ENCODE measurements at regions not wholly inside any gene's neighbourhood (a gene's known extent, or its start where the extent isn't known, plus 50 kb on each side); places are given as distances from the start of the nearest gene placed in this dataset.
"Not testable (repeated sequence)": the region's sequence is repeated elsewhere in the genome, so short reads cannot be mapped to it uniquely, and the experiment has no call there.

DNA sequence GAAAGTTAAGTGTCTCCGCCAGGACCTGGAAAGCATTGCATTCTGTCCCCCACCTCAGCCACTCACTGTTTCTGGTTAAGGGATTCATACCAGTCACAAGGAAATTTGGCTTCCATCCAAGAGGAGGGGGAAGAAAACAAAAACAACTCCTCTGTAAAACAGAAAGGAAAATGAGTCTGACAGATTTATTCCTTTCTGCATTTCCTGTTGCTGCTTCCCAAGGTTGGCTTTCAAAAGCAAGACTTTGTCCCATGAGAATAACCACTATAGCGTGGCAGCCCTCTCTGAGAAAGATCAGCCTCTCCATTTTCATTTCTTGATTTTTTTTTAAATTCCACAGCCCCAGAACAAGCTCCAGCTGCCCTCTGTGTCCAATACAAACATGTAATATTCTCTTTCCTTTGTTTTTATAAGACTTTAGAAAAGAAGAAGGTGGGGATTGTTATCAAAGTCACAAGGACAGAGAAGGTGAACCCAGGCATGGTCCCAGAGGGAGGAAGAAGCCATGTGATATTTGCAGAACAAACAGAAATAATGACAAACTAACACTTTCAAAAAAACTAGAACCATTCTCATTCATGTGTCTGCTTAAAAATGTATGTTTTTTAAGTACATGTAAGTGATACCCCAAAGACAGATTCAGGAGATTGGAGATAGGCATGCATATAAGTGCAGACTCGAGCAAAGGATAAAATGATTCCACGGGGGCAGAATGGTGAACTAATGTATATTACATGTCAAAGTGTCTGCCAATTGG, 90.7 kb upstream of the DCLK2 start:
- no peak for DNase-seq

DNA sequence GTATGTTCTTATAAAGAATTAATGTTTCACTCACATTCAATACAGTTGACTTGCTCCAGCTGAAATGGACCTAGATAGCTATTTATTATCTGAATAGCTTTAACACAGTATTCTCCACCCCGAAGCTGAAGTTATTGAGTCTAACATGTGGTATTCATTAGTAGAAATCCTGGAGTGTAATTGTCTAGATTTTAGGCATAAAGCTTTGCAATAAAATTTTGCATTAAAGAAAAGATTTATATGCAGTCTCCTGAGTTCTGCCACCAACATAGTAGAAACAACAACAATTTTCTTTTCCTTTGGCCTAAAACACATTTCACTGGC, 90.2 kb upstream of the DCLK2 start:
- DNase-seq: no peak

DNA sequence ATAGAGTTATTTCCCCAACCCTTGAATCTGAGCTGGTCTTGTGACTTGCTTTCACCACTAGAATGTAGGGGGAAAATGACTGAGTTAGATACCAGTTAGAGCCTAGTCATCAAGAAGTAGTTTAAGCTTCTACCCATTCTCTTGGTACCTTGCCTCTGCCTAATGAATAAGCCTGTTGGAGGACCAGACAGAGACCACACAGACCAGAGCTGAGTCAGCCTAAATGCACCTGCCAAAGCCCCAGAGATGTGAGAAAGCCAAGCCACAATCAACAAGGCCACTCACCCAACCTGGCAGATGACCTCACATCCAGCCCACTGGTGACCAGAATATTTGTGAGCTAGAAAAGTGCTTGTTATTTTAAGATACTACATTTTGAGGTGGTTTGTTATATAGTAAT, 85.2 kb upstream of the DCLK2 start:
- DNase-seq: no peak

DNA sequence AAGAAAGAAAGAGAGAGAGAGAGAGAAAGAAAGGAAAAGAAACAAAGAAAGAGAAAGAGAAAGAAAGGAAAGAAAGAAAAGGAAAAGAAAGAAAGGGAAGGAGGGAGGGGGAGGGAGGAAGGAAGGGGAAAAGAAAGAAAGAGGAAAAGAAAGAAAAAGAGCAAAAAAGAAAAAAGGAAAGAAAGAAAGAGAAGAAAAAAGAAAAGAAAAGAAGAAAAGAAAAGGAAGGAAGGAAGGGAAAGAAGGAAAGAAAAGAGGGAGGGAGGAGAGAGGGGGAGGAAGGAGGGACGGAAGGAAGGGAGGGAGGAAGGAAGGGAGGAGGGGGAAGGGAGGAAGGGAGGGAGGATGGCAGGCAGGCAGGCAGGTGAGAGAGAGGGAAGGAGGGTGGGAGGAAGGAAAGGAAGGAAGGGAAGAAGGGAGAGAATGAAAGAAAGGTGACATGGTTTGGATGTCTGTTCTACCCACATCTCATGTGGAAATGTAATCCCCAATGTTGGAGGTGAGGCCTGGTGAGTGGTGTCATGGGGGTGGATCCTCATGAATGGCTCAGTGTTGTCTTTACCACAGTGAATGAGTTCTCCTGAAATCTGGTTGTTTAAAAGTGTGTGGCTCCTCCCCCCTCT, 83.0 kb upstream of the DCLK2 start:
- no peak for DNase-seq

DNA sequence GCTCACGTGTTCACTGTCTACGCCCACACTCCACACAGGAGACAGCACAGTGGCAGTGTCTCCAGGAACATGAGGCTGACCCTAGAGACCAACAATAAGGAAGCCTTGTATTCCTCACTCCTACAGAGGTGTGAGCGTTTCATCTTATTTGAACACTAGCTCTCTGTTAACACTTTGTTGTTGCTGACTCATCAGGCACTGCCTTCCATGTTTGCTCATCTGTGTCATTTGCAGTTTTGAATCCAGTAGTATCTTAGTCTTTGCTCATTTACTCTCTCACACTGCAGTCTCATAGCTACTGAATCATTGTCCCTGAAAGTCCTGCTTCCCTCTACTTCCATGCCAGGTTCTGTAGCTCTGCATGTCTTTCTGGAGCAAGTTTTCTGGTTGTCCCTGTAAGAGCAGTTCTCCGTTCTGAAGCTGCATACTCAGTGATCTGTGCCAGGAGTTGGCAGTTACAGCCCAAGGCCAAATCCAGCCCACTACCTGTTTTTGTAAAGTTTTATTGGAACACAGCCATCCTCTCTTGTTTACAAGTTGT, 80.3 kb upstream of the DCLK2 start:
- DNase-seq: peak; percentile 27

DNA sequence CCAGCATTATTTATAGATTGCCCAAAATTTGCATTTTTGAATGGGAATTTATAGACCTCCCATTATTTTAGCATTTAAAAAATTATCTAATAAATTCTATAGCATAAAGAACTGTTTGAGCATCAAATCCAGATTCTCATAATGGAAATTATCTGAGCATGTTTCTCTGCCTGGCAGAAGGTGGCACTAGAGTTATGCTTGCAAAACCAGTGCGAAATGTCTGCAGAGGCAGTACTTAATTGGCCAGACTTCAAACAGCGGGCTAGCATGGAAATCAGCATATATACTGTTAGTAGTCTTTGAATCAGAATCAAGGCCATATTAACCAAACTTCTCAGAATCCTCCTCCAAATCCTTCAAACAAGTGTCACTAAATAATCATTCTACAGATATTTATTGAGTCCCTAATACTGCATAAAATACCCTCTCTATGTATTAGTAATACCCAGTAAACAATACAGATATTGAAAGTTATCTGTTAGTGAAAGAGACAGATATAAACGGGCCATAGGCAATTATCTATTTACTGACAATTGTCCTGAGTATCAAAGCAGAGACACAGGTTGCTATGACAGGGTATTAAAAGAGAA, 78.7 kb upstream of the DCLK2 start:
- peak; percentile 78 for DNase-seq

DNA sequence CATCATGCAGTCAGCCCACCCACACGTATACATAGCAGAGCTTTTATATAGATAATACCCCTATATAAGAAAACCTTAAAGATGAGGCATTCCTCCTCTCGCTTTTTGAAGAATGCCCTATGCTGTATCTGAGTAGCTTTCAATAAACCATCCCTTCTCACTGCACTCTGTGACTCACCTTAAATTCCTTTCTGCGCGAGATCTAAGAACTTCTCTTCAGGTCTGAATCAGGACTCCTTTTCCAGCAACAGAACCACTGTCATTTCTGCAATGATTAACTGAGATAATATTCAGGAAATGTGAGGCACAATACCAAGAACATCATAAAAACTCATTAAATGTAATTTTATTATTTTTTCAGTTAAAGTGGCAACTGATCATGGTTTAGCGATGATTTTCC, 76.4 kb upstream of the DCLK2 start:
- no peak for DNase-seq

DNA sequence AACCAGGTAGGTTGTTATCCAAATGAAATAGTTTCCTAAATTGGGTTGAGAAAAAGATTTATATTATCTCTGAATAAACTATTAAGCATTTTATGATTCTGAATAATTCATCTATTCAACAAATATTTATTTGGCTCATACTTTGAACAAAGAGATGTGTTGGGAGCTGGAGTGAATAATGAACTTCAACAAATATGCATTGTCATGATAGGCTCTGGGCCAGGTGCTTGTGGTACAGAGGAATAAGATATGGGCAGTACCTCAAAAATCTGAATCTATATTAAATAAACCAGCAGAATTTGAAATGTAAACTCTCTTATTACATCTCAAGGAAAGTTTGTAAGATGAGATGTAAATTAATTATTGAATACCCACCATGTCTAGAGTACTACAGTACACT, 75.7 kb upstream of the DCLK2 start:
- DNase-seq: peak; percentile 40

DNA sequence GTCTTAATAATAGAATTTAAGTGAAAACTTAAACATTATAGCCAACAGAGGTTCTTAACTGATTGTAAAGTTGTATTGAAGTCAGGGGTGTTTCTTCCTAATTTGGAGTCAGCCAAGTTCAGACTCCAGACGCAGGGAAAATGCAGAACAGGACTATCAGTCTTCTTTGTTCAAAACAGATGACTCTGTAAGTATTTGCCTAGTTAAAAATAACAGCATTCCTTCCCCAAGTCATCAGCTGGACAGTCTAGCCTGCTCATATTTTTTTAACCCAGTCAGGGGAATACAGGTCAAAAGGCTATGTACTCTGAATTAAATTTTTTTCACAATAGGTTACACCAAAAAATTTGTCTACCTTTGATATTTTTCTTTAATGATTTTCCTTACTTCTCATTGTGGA, 73.8 kb upstream of the DCLK2 start:
- DNase-seq: no peak

DNA sequence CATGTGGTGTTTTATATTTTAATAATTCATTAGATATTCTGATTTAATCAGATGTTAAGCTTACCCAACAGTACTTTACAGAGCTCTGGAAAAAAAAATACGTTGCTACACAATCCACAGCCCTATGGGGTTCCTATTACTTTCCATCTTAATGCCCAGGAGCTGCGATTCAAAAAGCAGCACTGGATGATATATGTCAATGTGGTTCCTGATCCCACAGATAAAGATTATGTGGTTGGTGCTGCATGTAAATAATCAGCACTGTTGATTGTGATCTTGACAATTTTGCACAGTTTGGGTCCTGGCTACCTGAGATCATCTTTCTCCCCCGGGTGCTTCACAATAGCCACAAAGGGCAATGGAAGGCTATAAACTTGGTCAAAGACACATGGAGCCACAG, 72.7 kb upstream of the DCLK2 start:
- DNase-seq: peak; percentile 28

DNA sequence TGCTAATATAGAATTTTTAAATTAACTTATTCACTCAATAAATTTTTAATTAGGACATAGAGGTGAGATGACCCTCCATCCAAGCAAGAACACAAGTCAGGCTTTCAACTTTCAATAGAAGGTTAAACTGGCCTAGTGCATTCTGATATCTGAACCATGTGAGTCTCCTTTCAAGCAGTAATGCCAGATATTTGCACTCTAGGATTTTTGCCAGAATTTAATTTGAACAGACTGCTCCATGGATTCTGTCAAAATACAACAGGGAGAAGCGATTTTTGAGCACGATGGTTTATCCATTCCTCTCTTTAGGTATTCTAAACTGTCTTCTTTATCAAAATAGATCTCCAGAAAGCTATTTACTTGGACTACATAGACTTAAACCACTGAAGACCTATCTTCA, 72.0 kb upstream of the DCLK2 start:
- no peak for DNase-seq

DNA sequence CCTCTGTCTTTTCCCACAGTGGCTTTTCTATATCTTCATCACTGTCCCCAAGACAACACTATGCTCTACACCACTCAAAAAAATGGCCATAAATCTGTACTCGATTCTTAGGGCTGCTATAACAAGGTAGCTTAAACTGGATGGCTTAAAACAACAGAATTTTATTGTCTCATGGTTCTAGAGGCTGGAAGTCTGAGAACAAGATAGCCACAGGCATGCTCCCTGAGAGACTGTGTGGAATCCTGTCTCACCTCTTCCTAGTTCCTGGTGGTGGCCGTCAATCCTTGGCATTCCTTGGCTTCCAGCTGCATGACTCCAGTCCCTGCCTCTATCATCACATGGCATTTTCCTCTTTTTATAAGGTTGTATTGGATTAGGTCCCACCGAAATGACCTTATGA, 70.7 kb upstream of the DCLK2 start:
- DNase-seq: no peak

DNA sequence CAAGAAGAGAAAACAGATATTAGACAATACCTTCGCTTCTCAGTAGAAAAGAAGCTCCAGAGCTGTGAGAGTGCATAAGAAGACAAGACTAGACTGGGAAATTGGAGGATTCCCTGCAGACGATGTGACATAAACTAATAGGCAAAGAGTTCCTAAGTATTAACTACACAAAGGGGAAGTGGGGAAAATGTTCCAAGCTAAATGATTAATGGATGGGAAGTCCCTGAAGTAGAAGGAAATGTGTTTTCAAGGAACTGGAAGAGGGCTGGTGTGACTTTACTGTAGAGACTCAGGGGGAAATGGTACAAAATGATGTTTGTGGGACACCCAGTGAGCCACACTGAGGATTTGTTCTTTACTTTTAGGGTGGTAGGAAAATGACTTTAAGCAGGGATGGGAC, 69.7 kb upstream of the DCLK2 start:
- no peak for DNase-seq

DNA sequence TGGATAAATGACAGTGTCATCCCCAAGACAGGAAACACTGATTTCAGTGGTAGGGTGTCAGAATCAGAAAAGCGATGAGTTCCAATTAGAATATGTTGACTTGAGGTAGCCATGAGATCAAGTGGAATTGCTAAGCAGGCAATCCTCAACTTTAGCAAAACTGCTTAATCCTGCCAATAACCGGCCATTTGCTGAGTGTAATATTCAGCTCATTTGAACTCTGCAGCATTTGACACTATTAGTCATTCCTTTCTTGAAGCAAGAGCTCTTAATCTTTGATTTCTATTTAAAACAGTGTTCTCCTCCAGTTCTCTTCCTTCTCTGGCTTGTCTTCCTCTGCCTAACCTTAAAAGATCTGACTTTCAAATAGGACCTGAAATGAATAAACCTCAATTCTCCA, 68.7 kb upstream of the DCLK2 start:
- no peak for DNase-seq

DNA sequence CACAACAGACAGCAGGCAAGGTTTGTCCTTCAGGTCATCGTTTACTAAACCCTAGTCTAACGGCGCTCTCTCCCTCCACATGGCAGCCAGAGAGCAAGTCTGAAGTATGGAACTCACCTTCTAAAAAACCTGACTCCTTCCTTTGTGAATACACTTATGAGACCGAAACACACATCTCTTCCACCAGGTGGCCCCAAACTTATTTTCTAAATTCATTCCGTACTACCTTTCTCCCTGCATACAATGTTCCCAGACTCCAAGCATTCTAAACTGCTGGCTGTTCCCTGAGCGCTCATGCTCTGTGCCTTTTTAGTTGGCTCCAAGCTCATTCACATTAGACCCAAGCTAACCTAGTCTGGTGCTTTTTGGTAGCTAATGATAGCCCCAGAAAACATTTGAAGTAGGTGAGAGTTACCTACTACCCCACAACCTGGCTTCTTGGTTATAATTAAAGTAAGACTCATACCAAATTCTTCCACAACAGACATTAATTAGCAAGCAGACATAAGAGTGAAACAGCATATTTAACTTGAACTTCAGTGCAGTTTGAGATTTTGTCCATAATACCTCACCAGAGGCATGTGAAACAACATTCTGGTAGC, 67.6 kb upstream of the DCLK2 start:
- peak; percentile 65 for DNase-seq

DNA sequence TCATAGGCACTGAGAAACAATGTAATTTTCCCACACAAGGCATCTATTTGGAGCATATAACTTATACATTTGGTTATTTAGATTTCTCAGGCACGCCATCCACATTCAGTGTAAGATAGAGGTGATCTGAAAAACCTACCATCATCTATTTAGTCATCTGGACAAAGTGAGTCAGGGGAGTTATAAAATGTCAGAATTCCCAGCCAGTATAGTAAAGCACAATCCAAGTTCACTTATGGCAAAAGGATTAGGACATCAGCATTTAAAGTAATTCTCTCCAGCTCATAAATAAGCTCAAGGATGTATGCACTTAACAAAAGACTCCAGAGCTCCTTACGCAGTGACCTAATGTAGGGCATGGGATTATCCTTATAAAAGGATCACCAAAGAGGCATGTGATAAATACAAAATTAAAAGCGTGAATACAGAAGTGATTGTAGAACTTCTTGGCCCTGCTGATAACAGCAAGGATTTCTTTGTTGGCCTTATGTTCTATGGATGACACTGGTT, 65.3 kb upstream of the DCLK2 start:
- DNase-seq: no peak

DNA sequence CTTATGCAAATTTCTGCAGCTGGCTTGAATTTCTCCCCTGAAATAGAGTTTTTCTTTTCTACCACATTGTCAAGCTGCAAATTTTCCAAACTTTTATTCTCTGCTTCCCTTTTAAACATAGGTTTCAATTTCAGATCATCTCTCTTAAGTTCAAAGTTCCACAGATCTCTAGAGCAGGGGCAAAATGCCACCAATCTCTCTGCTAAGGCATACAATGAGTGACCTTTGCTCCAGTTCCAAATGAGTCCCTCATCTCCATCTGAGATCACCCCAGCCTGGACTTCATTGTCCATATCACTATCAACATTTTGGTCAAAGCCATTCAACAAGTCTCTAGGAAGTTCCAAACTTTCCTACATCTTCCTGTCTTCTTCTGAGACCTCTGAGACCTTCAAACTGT, 62.3 kb upstream of the DCLK2 start:
- DNase-seq: not testable (repeated sequence)

DNA sequence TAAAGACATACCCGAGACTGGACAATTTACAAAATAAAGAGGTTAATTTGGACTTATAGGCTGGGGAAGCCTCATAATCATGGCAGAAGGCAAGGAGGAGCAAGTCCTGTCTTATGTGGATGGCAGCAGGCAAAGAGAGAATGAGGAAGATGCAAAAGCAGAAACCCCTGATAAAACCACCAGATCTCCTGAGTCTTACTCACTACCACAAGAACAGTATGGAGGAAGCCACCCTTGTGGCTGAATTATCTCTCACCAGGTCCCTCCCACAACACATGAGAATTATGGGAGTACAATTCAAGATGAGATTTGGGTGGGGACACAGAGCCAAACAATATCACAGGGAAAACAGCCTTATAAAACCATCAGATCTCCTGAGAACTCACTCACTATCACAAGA, 61.6 kb upstream of the DCLK2 start:
- DNase-seq: peak; percentile 54

DNA sequence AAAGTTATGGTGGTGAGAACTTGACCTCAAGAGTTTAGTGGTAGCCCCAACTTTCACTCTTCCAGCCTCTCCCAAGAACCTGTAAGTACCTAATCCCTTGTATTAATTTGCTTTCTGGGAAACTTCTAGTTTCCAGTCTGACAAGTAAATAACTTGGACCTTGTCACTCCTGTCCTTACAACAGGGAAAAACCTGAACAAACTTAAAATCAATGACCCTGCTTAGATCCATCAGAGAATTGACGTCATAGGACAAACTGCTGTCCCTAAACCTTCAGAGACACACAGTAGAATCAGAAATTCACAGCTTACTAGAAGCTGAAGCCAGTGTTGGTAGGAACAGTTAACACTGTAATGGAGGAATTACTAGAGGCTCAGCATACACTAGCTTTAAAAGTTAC, 60.0 kb upstream of the DCLK2 start:
- no peak for DNase-seq

DNA sequence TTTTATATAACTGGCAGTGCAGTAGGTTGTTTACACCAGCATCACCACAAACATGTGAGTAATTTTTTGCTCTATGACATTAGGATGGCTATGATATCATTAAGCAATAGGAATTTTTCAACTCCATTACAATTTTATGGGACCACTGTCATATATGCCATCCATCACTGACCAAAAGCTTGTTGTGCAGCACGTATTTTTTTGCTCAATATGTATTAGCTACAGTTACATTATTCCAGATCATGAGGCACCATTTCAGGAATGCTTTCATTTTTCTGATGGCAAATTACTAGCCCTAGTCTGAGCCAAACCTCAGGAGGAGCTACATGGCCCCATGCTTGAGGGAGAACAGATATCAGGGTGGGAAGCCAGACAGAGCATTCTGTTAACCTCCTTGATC, 56.8 kb upstream of the DCLK2 start:
- DNase-seq: no peak

DNA sequence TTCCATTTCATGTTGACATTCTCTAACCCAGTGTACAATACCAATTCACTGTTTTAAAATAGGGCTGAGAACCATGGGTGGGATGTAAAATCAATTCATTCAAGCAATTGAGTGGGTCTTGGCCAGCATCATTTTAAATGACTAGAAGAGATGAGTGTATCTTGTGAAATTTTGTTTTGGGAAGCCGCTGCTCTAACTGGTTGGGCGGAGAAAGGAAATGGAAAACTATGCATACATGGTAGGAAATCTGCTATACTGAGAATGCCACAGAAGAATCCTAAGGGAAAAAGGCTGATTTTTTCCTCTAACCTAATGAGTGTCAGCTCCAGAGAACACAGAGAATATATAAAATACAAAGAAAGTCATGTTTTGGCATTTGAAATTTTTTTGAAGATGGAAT, 54.8 kb upstream of the DCLK2 start:
- DNase-seq: no peak

DNA sequence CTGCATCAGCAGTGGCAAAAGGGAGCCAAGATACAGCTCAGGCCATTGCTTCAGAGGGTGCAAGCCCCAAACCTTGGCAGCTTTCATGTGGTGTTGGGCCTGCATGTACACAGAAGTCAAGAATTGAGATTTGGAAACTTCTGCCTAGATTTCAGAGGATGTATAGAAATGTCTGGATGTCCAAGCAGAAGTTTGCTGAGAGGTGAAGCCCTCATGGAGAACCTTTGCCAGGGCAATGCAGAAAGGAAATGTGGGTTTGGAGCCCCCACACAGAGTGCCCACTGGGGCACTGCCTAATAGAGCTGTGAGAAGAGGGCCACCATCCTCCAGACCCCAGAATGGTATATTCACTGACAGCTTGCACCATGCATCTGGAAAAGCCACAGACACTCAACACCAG, 51.3 kb upstream of the DCLK2 start:
- not testable (repeated sequence) for DNase-seq

Measured in hematopoietic multipotent progenitor cell treated with erythropoietin and hydrocortisone succinate and interleukin-3 and kit ligand, for 4 days (in vitro differentiated cells).